WTC11 (cell line): ENCODE measurements at regions not wholly inside any gene's neighbourhood (a gene's known extent, or its start where the extent isn't known, plus 50 kb on each side); places are given as distances from the start of the nearest gene placed in this dataset.

Experiments
- ATAC-seq: fragments of 200-7000 bp; cut with Tn5 transposase; 2 replicates; pipeline ENCODE4 v1.10.0; 2021; ENCODE audit warnings: mild to moderate bottlenecking, moderate library complexity
- CTCF ChIA-PET: fragments of 300-600 bp; sonication (Branson Sonifier 250); formaldehyde crosslinking; loops from one replicate; lab custom pipeline; 2021; ENCODE audit warnings: antibody characterized with exemption; lab: Charles Lee
- POLR2A ChIA-PET: fragments of 350-600 bp; sonication (Branson Sonifier 250); formaldehyde crosslinking; loops from one replicate; lab custom pipeline; 2021; ENCODE audit warnings: antibody characterized with exemption; lab: Charles Lee
- DNase-seq: peaks from one replicate; pipeline ENCODE4 v3.0.0; 2021; ENCODE audit warnings: low spot score
- H3K27ac Mint-ChIP-seq: 2 replicates; pipeline ENCODE4 v1.8.0; 2021; ENCODE audit warnings: mixed read lengths
- H3K27me3 Mint-ChIP-seq: 2 replicates; pipeline ENCODE4 v1.8.0; 2021; ENCODE audit warnings: low read depth, mild to moderate bottlenecking, moderate library complexity, mixed read lengths
- H3K36me3 Mint-ChIP-seq: 2 replicates; pipeline ENCODE4 v1.8.0; 2021; ENCODE audit warnings: mixed read lengths
- H3K4me1 Mint-ChIP-seq: 2 replicates; pipeline ENCODE4 v1.8.0; 2022; ENCODE audit warnings: mixed read lengths
- H3K4me3 Mint-ChIP-seq: 2 replicates; pipeline ENCODE4 v1.8.0; 2021; ENCODE audit warnings: mild to moderate bottlenecking, moderate library complexity, mixed read lengths
- H3K9me3 Mint-ChIP-seq: 2 replicates; pipeline ENCODE4 v1.8.0; 2021; ENCODE audit warnings: mixed read lengths
- ARID4B ChIP-seq: sonication (generic); formaldehyde crosslinking; IDR thresholded peaks from 2 replicates; pipeline ENCODE4 v1.8.0; 2023; ENCODE audit warnings: missing genetic modification reagents, mild to moderate bottlenecking, borderline replicate concordance
- MYBL2 ChIP-seq: sonication (generic); formaldehyde crosslinking; IDR thresholded peaks from 2 replicates; pipeline ENCODE4 v1.8.1; 2023; ENCODE audit warnings: mild to moderate bottlenecking, moderate library complexity, missing genetic modification reagents
- NFE2L1 ChIP-seq: sonication (generic); formaldehyde crosslinking; IDR thresholded peaks from 2 replicates; pipeline ENCODE4 v1.8.1; 2023; ENCODE audit warnings: missing genetic modification reagents
- NR3C1 ChIP-seq: sonication (generic); formaldehyde crosslinking; conservative IDR thresholded peaks from 2 replicates; pipeline ENCODE4 v1.8.1; 2023; ENCODE audit warnings: low read depth, mild to moderate bottlenecking, missing genetic modification reagents
- PRDM15 ChIP-seq: sonication (generic); formaldehyde crosslinking; IDR thresholded peaks from 2 replicates; pipeline ENCODE4 v1.8.0; 2022; ENCODE audit warnings: missing genetic modification reagents
- SMAD4 ChIP-seq: sonication (generic); formaldehyde crosslinking; IDR thresholded peaks from 2 replicates; pipeline ENCODE4 v1.8.0; 2022; ENCODE audit warnings: mild to moderate bottlenecking, missing genetic modification reagents
- SP1 ChIP-seq: sonication (generic); formaldehyde crosslinking; conservative IDR thresholded peaks from 2 replicates; pipeline ENCODE4 v1.8.1; 2022; ENCODE audit warnings: missing genetic modification reagents
- TEAD1 ChIP-seq: sonication (generic); formaldehyde crosslinking; IDR thresholded peaks from 2 replicates; pipeline ENCODE4 v1.8.0; 2022; ENCODE audit warnings: mild to moderate bottlenecking, missing genetic modification reagents
- TEAD4 ChIP-seq: sonication (generic); formaldehyde crosslinking; IDR thresholded peaks from 2 replicates; pipeline ENCODE4 v1.8.0; 2022; ENCODE audit warnings: mild to moderate bottlenecking, missing genetic modification reagents
- USF2 ChIP-seq: sonication (generic); formaldehyde crosslinking; IDR thresholded peaks from 2 replicates; pipeline ENCODE4 v1.8.1; 2023; ENCODE audit warnings: mild to moderate bottlenecking, missing genetic modification reagents, moderate library complexity
- ZBTB21 ChIP-seq: sonication (generic); formaldehyde crosslinking; IDR thresholded peaks from 2 replicates; pipeline ENCODE4 v1.8.1; 2023; ENCODE audit warnings: mild to moderate bottlenecking, missing genetic modification reagents, borderline replicate concordance
- ZNF219 ChIP-seq: sonication (generic); formaldehyde crosslinking; IDR thresholded peaks from 2 replicates; pipeline ENCODE4 v1.8.0; 2023; ENCODE audit warnings: missing genetic modification reagents, mild to moderate bottlenecking, borderline replicate concordance
- ZNF317 ChIP-seq: sonication (generic); formaldehyde crosslinking; IDR thresholded peaks from 2 replicates; pipeline ENCODE4 v1.8.1; 2023; ENCODE audit warnings: low read depth, mild to moderate bottlenecking, moderate library complexity, missing genetic modification reagents, borderline replicate concordance
- TF ChIP-seq, protein P1 (sequence below): fragments of 250-450 bp; sonication (Bioruptor Pico); IDR thresholded peaks from 2 replicates; pipeline ENCODE4 v1.9.0; 2021; ENCODE audit warnings: mild to moderate bottlenecking, borderline replicate concordance
- TF ChIP-seq, protein P2 (sequence below): sonication (generic); formaldehyde crosslinking; IDR thresholded peaks from 2 replicates; pipeline ENCODE4 v1.8.0; 2022; ENCODE audit warnings: mild to moderate bottlenecking, missing genetic modification reagents
- TF ChIP-seq, protein P3 (sequence below): sonication (generic); formaldehyde crosslinking; IDR thresholded peaks from 2 replicates; pipeline ENCODE4 v1.8.1; 2023; ENCODE audit warnings: mild to moderate bottlenecking, missing genetic modification reagents

- no peak overlapping the region for H3K4me3 Mint-ChIP-seq
- ChIA-PET POLR2A (interaction anchor here (0.9 kb wide), 1 partner anchor 15 kb away, joined by 3 read pairs; no protein-coding TSS in a partner anchor), CTCF (no interaction called here)
- ATAC-seq = peak; percentile 97
- H3K4me1 Mint-ChIP-seq = peaks cover 6% of the 10 kb centered on the region
- peaks cover 10% of the 10 kb centered on the region for H3K9me3 Mint-ChIP-seq
- TF ChIP-seq, protein P1, sequence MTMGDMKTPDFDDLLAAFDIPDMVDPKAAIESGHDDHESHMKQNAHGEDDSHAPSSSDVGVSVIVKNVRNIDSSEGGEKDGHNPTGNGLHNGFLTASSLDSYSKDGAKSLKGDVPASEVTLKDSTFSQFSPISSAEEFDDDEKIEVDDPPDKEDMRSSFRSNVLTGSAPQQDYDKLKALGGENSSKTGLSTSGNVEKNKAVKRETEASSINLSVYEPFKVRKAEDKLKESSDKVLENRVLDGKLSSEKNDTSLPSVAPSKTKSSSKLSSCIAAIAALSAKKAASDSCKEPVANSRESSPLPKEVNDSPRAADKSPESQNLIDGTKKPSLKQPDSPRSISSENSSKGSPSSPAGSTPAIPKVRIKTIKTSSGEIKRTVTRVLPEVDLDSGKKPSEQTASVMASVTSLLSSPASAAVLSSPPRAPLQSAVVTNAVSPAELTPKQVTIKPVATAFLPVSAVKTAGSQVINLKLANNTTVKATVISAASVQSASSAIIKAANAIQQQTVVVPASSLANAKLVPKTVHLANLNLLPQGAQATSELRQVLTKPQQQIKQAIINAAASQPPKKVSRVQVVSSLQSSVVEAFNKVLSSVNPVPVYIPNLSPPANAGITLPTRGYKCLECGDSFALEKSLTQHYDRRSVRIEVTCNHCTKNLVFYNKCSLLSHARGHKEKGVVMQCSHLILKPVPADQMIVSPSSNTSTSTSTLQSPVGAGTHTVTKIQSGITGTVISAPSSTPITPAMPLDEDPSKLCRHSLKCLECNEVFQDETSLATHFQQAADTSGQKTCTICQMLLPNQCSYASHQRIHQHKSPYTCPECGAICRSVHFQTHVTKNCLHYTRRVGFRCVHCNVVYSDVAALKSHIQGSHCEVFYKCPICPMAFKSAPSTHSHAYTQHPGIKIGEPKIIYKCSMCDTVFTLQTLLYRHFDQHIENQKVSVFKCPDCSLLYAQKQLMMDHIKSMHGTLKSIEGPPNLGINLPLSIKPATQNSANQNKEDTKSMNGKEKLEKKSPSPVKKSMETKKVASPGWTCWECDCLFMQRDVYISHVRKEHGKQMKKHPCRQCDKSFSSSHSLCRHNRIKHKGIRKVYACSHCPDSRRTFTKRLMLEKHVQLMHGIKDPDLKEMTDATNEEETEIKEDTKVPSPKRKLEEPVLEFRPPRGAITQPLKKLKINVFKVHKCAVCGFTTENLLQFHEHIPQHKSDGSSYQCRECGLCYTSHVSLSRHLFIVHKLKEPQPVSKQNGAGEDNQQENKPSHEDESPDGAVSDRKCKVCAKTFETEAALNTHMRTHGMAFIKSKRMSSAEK (CRISPR knock-in tag) = no peak
- TF ChIP-seq MYBL2 (CRISPR knock-in tag) (no peak), ZBTB21 (CRISPR knock-in tag) (no peak), NR3C1 (CRISPR knock-in tag) (no peak), PRDM15 (CRISPR knock-in tag) (peak; percentile 88)
- H3K27me3 Mint-ChIP-seq = no peaks in the 10 kb centered on the region
- H3K27ac Mint-ChIP-seq = peak overlapping the region; percentile 73; the same call in 1 of the 2 replicates
- DNase-seq = peak; percentile 27
- H3K36me3 Mint-ChIP-seq = no peaks in the 10 kb centered on the region
Observed at GRCh38 chr6:112429226-112429625, 82.1 kb downstream of the RFPL4B start.

- ChIA-PET CTCF (no interaction called here), POLR2A (no interaction called here)
- TF ChIP-seq ZBTB21 (CRISPR knock-in tag) (no peak), TEAD4 (CRISPR knock-in tag) (no peak)
- TF ChIP-seq, all 79 proteins: peak for 0
- ATAC-seq (no peak), DNase-seq (no peak)
- Mint-ChIP-seq H3K36me3 (no peaks in the 10 kb centered on the region), H3K4me1 (peaks cover 6% of the 10 kb centered on the region), H3K9me3 (no peaks in the 10 kb centered on the region; the same call in 1 of the 2 replicates), H3K4me3 (no peak overlapping the region), H3K27me3 (no peaks in the 10 kb centered on the region), H3K27ac (no peak overlapping the region)
Observed at GRCh38 chr6:112431803-112432202, 84.7 kb downstream of the RFPL4B start.

DNA sequence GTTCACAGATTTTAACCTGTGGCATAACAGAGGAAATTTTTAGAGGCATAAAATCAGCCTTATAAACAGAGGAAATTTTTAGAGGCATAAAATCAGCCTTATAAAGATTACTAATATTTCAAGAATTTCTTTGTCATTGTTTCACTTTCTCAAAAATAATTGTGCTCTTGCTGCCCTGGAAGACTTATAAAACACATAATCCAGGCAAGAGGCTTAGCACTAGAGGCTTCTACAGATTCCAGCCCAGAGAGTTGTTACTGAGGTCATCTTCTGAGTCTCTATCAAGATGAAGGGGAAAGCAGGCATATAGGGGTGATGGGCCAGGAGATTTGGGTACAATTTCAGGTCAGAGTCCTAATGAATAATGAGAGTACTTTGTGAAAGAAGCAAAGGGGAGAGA, 85.7 kb downstream of the RFPL4B start:
- CTCF ChIA-PET = no interaction called here
- POLR2A ChIA-PET = no interaction called here
- Mint-ChIP-seq H3K36me3 (no peaks in the 10 kb centered on the region), H3K9me3 (no peaks in the 10 kb centered on the region), H3K27me3 (no peaks in the 10 kb centered on the region), H3K4me3 (no peak overlapping the region), H3K4me1 (peaks cover 6% of the 10 kb centered on the region), H3K27ac (no peak overlapping the region)
- no peak for DNase-seq
- no peak for ATAC-seq
- TF ChIP-seq TEAD4 (CRISPR knock-in tag) (no peak), ZNF219 (CRISPR knock-in tag) (no peak), TEAD1 (CRISPR knock-in tag) (no peak), USF2 (CRISPR knock-in tag) (no peak), SMAD4 (CRISPR knock-in tag) (no peak), ARID4B (CRISPR knock-in tag) (no peak), ZNF317 (no peak), SP1 (CRISPR knock-in tag) (no peak), NFE2L1 (CRISPR knock-in tag) (no peak)
- TF ChIP-seq, protein P2, sequence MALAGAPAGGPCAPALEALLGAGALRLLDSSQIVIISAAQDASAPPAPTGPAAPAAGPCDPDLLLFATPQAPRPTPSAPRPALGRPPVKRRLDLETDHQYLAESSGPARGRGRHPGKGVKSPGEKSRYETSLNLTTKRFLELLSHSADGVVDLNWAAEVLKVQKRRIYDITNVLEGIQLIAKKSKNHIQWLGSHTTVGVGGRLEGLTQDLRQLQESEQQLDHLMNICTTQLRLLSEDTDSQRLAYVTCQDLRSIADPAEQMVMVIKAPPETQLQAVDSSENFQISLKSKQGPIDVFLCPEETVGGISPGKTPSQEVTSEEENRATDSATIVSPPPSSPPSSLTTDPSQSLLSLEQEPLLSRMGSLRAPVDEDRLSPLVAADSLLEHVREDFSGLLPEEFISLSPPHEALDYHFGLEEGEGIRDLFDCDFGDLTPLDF (CRISPR knock-in tag) = no peak
- TF ChIP-seq, protein P3, sequence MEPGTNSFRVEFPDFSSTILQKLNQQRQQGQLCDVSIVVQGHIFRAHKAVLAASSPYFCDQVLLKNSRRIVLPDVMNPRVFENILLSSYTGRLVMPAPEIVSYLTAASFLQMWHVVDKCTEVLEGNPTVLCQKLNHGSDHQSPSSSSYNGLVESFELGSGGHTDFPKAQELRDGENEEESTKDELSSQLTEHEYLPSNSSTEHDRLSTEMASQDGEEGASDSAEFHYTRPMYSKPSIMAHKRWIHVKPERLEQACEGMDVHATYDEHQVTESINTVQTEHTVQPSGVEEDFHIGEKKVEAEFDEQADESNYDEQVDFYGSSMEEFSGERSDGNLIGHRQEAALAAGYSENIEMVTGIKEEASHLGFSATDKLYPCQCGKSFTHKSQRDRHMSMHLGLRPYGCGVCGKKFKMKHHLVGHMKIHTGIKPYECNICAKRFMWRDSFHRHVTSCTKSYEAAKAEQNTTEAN (CRISPR knock-in tag) = no peak
